Left lung (tissue), 4 donors: ENCODE measurements at regions not wholly inside any gene's neighbourhood (a gene's known extent, or its start where the extent isn't known, plus 50 kb on each side); places are given as distances from the start of the nearest gene placed in this dataset.
"Not testable (repeated sequence)": the region's sequence is repeated elsewhere in the genome, so short reads cannot be mapped to it uniquely, and the experiment has no call there.

Experiments used
- ATAC-seq: fragments of 200-7000 bp; cut with Tn5 transposase; one replicate; pipeline ENCODE4 v1.9.1; 2020; ENCODE audit warnings: moderate library complexity
- DNase-seq, 4 donors: peaks; one replicate each; pipeline ENCODE4 v3.0.0-alpha.2; 2013 to 2020
- H3K27ac ChIP-seq, 2 donors: fragments of 200-600 bp; sonication (generic) in 1 of 2; one replicate each; pipeline versions ENCODE4 v1.5.0 to v1.8.0; 2020 to 2021
- H3K27me3 ChIP-seq, 2 donors: fragments of 200-600 bp; sonication (generic) in 1 of 2; one replicate each; pipeline versions ENCODE4 v1.5.0 to v1.8.0; 2020 to 2021
- H3K36me3 ChIP-seq, 2 donors: fragments of 200-600 bp; sonication (generic) in 1 of 2; one replicate each; pipeline versions ENCODE4 v1.5.0 to v1.8.0; 2020 to 2021
- H3K4me1 ChIP-seq, 2 donors: fragments of 200-600 bp; one replicate each; pipeline ENCODE4 v1.8.0; 2021
- H3K4me3 ChIP-seq, 2 donors: fragments of 200-600 bp; sonication (generic) in 1 of 2; one replicate each; pipeline versions ENCODE4 v1.5.0 to v1.8.0; 2020 to 2021; ENCODE audit warnings: mild to moderate bottlenecking in 1 of 2
- H3K9me3 ChIP-seq, 2 donors: fragments of 200-600 bp; sonication (generic) in 1 of 2; one replicate each; pipeline versions ENCODE4 v1.5.0 to v1.8.0; 2020 to 2021
- intact Hi-C, 2 donors: fragments of 100-400 bp; cut with DNase I; formaldehyde crosslinking; loops; one replicate each; pipeline versions ENCODE4 v1.11.2 to v1.14.2; 2022
- donor health status: DM: no; HTN: yes; CAD: no.
- donor health status: DM: no; HTN: no; CAD: no.

DNA sequence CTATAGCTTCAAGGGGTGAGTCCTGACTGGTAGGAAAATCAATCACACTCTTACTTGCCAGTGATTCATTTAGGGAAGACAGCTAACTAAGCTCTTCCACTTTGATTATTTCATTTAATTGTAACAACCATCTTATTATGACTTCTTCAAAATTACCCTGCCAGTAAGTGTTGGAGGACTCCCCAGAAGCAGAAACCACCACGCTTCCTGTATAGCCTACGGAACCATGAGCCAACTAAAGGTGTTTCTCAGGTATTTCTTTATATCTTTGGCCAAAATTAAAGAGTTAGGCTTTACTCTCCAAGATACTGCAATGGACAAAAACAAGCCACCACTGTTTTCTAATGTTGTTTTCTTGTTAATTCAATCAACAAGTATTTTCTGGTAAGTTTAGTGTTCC, 61.0 kb downstream of the FOXD4L5 start:
- intact Hi-C loops, result not testable (repeated sequence)

DNA sequence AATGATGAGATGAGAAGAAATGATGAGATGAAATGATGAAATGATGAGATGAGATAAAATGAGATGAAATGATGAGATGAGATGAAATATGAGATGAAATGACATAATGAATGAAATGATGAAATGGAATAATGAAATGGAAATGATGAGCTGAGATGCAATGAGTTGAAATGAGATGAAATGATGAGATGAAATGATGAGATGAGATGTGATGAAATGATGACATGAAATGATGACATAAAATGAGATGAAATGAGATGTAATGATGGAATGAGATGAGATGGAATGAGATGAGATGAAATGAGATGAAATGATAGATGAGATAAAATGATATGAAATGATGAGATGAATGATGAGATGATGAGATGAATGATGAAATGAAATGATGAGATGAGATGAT, 76.2 kb downstream of the FOXD4L5 start:
- H3K27ac ChIP-seq, H3K36me3 ChIP-seq, H3K27me3 ChIP-seq, H3K4me3 ChIP-seq, DNase-seq, H3K9me3 ChIP-seq, intact Hi-C loops, ATAC-seq, H3K4me1 ChIP-seq: not testable (repeated sequence)

More for the DNA sequence above, 61.0 kb downstream of the FOXD4L5 start:
- not testable (repeated sequence) for H3K27ac ChIP-seq, DNase-seq, ATAC-seq, H3K9me3 ChIP-seq, H3K36me3 ChIP-seq, H3K27me3 ChIP-seq, H3K4me1 ChIP-seq, H3K4me3 ChIP-seq

DNA sequence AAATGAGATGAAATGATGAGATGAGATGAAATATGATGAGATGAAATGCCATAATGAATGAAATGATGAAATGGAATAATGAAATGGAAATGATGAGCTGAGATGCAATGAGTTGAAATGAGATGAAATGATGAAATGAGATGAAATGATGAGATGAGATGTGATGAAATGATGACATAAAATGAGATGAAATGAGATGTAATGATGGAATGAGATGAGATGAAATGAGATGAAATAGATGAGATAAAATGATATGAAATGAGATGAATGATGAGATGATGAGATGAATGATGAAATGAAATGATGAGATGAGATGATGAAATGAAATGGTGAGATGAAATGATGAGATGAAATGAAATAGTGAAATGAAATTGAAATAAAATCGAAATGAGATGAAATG, 77.7 kb downstream of the FOXD4L5 start:
- ATAC-seq, H3K27me3 ChIP-seq, H3K36me3 ChIP-seq, H3K27ac ChIP-seq, H3K4me1 ChIP-seq, H3K9me3 ChIP-seq, DNase-seq, H3K4me3 ChIP-seq, intact Hi-C loops: not testable (repeated sequence)

DNA sequence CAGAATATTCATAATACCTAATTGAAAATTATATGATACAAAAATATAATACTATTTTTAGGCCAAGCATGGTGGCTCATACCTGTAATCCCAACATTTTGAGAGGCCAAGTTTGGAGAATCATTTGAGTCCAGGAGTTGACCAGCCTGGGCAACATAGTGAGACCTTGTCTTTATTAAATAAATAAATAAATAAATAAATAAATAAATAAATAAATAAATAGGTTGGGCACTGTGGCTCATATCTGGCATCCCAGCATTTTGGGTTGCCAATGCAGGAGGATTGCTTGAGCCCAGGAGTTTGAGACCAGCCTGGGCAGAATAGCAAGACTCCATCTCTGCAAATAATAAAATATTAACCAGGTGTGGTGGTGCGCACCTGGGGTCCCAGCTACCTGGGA, 79.2 kb downstream of the FOXD4L5 start:
- H3K9me3 ChIP-seq, H3K27ac ChIP-seq, ATAC-seq, intact Hi-C loops, H3K27me3 ChIP-seq, H3K4me1 ChIP-seq, H3K4me3 ChIP-seq, H3K36me3 ChIP-seq, DNase-seq: not testable (repeated sequence)

DNA sequence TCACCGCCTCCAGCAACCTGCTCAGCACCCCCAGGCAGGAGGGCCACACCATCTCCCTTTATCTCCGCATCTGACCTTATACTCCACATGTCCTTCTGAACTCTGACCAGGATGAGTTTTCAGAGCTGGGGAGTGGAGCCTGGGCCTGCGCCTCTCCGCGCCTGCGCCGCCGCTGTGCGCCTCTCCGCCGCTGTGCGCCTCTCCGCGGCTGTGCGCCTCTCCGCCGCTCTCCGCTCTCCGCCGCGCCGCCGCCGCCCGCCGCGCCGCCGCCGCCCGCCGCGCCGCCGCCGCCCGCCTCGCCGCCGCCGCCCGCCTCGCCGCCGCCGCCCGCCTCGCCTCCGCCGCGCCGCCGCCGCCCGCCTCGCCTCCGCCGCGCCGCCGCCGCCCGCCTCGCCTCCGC, 89.2 kb downstream of the FOXD4L5 start:
- H3K9me3 ChIP-seq, H3K27ac ChIP-seq, H3K4me1 ChIP-seq, H3K36me3 ChIP-seq, H3K4me3 ChIP-seq, DNase-seq, ATAC-seq, H3K27me3 ChIP-seq, intact Hi-C loops: not testable (repeated sequence)

DNA sequence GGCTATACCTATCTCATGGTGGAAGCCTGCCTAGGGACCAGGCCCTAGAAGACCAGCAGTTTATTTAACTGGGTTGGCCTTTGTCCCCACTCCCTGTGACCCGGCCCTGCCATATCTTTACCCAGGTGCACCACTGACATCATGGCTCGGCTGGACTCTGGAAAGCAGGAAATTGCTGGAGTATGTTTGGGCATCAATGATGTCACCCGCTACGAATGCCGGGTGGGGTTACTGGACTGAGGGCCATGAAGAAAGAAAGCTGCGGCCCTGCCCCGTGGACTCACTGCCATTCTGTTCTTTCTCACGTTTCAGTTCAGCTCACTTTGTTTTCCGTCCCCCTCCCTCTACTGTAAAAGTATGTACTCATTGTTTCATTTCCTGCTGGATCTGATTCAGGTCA, 129.1 kb downstream of the FOXD4L5 start:
- H3K27ac ChIP-seq, intact Hi-C loops, H3K4me3 ChIP-seq, ATAC-seq, H3K9me3 ChIP-seq, H3K27me3 ChIP-seq, H3K4me1 ChIP-seq, H3K36me3 ChIP-seq: not testable (repeated sequence)
- peak in 1 of 4 donors; percentile 3 for DNase-seq
